ENCODE measurements at regions not wholly inside any gene's neighbourhood (a gene's known extent, or its start where the extent isn't known, plus 50 kb on each side); places are given as distances from the start of the nearest gene placed in this dataset.

DNA sequence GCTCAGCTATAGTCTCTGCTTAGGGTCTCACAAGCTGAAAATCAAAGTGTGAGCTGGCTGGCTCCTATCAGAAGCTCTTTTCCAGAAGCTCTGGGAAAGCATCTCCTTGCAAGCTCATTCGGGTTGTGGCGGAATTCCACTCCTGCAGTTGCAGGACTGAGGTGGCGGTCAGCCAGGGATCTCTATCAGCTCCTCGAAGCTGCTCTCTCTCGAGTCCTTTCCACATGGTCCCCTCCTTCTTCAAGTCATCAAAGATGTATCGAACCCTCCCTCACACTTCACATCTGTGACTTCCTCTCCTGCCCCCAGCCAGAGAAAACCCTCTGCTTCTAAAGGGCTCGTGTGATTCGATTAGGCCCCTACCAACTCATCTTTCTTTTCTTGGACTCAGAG lies 141.7 kb downstream of the ZFP36L2 start:
- Histone ChIP-seq H3K27me3 (ENCODE audit: control insufficient read depth, insufficient read depth, low read length) (no peaks in the 10 kb centered on the region), H3K36me3 (ENCODE audit: control insufficient read depth, insufficient read depth, low read length) (no peaks in the 10 kb centered on the region), H3K4me3 (ENCODE audit: low read depth, low read length) (no peak overlapping the region)
- TF ChIP-seq, protein P1, sequence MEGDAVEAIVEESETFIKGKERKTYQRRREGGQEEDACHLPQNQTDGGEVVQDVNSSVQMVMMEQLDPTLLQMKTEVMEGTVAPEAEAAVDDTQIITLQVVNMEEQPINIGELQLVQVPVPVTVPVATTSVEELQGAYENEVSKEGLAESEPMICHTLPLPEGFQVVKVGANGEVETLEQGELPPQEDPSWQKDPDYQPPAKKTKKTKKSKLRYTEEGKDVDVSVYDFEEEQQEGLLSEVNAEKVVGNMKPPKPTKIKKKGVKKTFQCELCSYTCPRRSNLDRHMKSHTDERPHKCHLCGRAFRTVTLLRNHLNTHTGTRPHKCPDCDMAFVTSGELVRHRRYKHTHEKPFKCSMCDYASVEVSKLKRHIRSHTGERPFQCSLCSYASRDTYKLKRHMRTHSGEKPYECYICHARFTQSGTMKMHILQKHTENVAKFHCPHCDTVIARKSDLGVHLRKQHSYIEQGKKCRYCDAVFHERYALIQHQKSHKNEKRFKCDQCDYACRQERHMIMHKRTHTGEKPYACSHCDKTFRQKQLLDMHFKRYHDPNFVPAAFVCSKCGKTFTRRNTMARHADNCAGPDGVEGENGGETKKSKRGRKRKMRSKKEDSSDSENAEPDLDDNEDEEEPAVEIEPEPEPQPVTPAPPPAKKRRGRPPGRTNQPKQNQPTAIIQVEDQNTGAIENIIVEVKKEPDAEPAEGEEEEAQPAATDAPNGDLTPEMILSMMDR (IDR thresholded peaks at IDR 0.05; ENCODE audit: insufficient read depth, low read length, poor library complexity, severe bottlenecking): no peak
- no peak for DNase-seq (ENCODE audit: low read depth)

DNA sequence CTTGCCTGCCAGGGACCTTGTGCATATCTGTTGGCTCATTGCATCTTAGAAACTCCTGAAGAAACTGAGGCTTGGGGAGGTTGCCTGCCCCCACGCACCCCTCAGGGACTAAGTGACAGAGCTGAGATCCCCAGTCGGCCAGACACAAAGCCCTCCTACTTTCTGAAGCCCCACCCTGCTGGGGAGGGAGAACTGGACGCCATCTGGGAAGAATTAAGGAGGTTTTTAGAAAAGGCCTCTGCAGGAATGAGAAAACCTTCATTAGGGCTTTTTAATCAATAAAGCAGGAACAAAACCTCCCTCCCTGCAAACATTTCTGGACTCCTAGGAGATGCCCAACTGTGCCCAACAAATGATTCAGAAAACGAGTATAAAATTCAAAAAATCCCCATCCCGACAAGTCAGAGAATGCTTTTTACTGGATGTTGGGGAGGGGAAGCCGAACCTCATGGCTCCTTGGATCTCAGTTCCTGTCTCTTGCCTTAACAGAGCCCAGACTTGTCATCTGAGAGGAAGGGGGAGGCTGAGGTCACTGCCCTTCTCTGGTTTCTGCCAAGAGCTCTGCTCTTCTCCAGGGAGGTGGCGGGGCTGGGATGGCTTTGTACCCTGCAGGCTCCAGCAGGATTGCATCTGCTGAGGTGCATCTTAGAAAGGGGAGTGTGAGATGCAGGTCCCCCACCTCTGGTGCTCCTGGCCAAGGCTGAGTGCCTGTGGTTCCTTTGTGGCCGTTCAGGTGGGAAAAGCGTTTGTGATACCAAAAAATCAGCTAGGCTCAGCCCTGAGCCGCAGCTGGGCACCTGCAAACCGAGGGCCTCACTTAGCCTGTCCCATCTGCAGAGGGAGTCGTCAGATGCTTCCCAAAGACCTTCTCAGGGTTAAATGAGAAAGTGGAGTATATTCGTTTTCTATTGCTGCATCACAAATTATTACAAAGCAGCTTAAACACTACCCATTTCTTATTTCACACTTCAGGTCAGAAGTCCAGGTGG lies 142.4 kb downstream of the ZFP36L2 start:
- Histone ChIP-seq H3K36me3 (ENCODE audit: control insufficient read depth, insufficient read depth, low read length) (no peaks in the 10 kb centered on the region), H3K4me3 (ENCODE audit: low read depth, low read length) (no peak overlapping the region), H3K27me3 (ENCODE audit: control insufficient read depth, insufficient read depth, low read length) (no peaks in the 10 kb centered on the region)
- TF ChIP-seq, protein P1 (IDR thresholded peaks at IDR 0.05; ENCODE audit: insufficient read depth, low read length, poor library complexity, severe bottlenecking): no peak
- no peak for DNase-seq (ENCODE audit: low read depth)

DNA sequence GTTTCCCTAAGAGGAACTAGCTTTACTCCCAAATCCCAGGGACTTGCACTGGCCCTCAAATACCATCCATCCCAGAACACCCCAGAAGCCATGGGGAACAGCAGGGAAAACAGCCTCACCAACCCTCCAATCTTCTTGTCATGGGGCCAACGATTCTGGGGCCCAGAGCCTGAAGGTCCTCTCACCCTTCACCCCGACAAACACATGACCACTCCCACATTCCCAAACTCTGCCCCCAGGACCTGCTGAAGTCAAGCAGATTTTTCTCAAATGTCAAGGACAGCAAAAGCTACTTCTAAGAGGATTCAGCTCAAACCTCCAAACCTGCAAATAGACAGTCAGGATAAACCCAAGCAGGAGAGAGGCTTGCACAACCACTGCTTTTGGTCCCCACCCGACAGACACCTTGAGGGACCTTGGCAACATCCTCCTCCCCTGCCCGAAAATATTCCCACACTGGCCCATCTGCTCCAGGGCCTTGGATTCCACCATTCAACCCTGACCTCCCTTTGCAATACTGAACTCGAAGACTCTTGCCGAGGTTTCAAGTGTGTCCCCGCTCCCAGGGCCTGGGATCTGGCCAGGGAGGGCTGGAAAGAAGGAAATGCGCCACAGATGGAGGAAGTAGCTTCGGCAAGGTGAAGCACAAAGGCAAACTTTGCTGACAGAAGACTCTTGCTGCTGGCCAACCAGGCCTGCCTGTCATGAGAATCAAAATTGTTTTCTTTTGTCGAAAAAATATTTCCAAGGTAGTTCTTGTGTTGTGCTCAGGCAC lies 143.3 kb downstream of the ZFP36L2 start:
- Histone ChIP-seq H3K27me3 (ENCODE audit: control insufficient read depth, insufficient read depth, low read length) (no peaks in the 10 kb centered on the region), H3K36me3 (ENCODE audit: control insufficient read depth, insufficient read depth, low read length) (no peaks in the 10 kb centered on the region), H3K4me3 (ENCODE audit: low read depth, low read length) (no peak overlapping the region)
- no peak for DNase-seq (ENCODE audit: low read depth)
- TF ChIP-seq, protein P1 (IDR thresholded peaks at IDR 0.05; ENCODE audit: insufficient read depth, low read length, poor library complexity, severe bottlenecking): no peak

DNA sequence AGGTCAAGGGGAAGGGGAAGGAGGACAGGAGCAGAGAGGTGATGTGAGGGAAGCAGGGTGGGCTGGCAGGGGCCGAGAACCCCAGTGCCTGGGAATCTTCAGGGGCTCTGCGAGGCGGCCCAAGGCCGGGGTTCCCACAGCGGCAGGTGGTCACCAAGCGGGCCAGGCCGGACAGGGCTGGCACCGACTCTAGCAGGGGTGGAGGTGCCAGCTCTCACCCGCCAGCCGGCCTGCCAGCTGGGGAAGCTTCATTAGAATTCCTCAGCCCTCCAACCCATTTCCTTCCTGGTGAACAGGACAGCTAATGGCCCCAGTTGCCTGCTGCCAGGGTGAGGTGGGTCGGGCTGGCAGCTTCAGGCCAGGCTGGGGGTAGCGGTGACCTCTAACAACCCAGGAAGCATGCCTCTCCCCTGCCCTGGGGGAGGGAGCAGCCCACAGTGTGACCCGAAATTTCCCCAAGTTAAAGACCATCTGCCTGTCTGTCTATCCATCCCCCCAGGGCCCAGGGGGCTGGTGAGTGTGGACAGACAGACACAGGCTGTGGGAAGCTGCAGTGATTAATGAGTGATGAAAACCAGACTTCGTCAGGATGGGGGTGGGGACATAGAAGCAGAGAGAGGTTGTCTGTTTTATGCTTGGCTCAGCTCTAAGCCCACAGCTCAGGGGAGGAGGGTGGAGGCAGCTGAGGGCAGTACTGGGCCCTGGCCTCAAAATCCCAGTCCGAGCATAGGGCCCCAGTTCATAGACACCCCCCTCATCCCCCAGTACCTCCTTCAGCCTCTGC lies 144.1 kb downstream of the ZFP36L2 start:
- DNase-seq (ENCODE audit: low read depth): no peak

DNA sequence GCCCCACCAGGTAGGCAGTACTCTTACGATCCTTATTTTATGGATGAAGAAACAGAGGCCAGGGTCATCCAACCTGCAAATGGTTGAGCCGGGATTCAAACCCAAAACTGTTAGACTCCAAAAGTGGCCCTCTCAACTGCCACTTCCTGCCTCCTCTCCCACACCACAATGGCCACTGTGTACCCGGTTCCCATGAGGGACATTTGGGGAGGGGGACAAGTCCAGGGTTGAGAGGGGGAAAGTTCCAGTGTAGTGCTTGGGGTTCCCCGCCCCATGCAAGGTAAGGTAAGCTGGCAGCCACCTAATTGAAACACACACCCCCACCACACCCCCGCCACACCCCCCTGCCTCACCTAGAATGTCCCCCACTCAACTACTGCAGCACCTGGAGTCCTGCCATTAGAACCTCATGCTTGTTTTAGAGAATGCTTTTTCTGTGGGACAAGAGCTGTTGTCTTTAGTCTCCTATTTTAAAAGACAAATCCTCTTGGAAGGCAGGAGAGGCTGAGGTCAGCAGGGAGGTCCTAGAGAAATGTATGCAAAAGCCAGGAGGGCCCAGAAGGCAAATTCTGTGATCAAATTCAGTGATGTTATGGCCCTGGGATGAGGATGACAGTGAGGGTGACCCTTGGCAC lies 145.2 kb downstream of the ZFP36L2 start:
- DNase-seq (ENCODE audit: low read depth): no peak
- H3K27me3 ChIP-seq (ENCODE audit: control insufficient read depth, insufficient read depth, low read length): no peaks in the 10 kb centered on the region
- TF ChIP-seq, protein P1 (IDR thresholded peaks at IDR 0.05; ENCODE audit: insufficient read depth, low read length, poor library complexity, severe bottlenecking): no peak

More for the DNA sequence above, 144.1 kb downstream of the ZFP36L2 start:
- Histone ChIP-seq H3K36me3 (ENCODE audit: control insufficient read depth, insufficient read depth, low read length) (no peaks in the 10 kb centered on the region), H3K4me3 (ENCODE audit: low read depth, low read length) (no peak overlapping the region), H3K27me3 (ENCODE audit: control insufficient read depth, insufficient read depth, low read length) (no peaks in the 10 kb centered on the region)
- TF ChIP-seq, protein P1 (IDR thresholded peaks at IDR 0.05; ENCODE audit: insufficient read depth, low read length, poor library complexity, severe bottlenecking): no peak

More for the DNA sequence above, 145.2 kb downstream of the ZFP36L2 start:
- Histone ChIP-seq H3K4me3 (ENCODE audit: low read depth, low read length) (no peak overlapping the region), H3K36me3 (ENCODE audit: control insufficient read depth, insufficient read depth, low read length) (no peaks in the 10 kb centered on the region)
